Stimulated activated CD4-positive, alpha-beta T cell treated with anti-CD3 and anti-CD28 coated beads, Interleukin-15, amount 100 ng/mL, for 48 hours (primary cell): ENCODE measurements at regions not wholly inside any gene's neighbourhood (a gene's known extent, or its start where the extent isn't known, plus 50 kb on each side); places are given as distances from the start of the nearest gene placed in this dataset.
"Not testable (repeated sequence)": the region's sequence is repeated elsewhere in the genome, so short reads cannot be mapped to it uniquely, and the experiment has no call there.

Source experiments
- DNase-seq, 2 donors: peaks; one replicate each; pipeline ENCODE4 v3.0.0-alpha.2; 2020; ENCODE audit warnings: low read depth in 2 of 2

DNA sequence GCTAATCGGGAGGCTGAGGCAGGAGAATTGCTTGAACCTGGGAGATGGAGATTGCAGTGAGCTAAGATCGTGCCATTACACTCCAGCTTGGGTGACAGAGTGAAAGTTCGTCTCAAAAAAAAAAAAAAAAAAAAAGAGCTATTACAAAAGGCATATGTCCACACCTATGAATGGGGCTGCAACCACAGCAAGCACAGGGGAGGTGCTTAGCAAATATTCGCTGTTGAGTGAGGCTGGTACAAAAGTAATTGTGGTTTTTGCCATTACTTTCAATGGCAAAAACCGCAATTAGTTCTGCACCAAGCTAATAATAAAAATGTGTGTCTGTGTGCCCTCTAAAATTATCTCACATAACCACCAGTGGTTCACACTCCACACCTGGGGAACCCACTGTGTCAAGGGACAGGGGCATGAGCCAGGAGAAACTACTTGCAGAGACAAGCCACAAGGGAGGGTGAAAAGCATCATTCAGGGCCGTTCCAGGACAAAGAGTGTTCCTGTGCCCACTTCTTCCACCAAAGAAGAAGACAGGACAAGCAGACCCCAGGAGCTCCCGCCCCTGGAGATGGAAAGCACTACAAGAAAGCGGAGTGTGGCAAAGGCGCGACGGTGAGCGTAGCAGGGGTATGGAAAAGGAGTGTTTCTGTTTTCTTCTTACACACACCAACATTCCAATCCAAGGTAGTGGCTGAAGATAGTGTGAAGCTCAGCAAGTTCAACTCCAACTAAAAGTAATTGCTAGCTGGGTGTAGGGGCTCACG, 84.4 kb upstream of the CNEP1R1 start:
- DNase-seq, result no peak

- no peak for DNase-seq
Observed at GRCh38 chr16:49944221-49944620, 80.8 kb upstream of the CNEP1R1 start.

GRCh38 chr16:49947907-49948678, 76.9 kb upstream of the CNEP1R1 start:
- no peak for DNase-seq

DNA sequence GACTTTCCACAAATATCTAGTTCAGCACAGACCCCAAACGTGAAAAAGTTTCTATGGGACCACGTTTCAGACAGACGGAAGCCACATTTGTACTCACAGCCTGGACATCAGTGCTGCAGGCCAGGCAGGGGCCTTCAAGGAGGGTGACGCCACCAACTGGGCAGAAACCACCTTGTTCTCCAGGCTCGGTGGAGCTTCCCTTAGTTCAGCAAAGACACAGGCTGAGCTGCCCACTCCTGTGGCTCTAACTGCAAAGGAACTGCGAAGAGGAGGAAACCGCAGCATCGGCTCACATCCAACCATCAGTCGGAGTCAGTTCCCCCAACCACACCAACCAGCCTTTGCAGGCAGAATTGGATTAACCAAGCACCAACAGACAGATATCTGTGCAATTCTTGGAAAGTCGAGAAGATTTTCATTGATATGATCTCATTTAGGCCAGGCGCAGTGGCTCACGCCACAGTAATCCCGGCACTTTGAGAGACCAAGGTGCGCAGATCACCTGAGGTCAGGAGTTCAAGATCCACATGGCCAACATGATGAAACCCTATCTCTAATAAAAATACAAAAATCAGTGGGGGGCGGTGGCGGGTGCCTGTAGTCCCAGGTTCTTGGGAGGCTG, 73.3 kb upstream of the CNEP1R1 start:
- DNase-seq, result no peak

- no peak for DNase-seq
Observed at GRCh38 chr16:49952386-49952785, 72.6 kb upstream of the CNEP1R1 start.

- no peak for DNase-seq
Observed at GRCh38 chr16:49953090-49953489, 71.9 kb upstream of the CNEP1R1 start.

DNA sequence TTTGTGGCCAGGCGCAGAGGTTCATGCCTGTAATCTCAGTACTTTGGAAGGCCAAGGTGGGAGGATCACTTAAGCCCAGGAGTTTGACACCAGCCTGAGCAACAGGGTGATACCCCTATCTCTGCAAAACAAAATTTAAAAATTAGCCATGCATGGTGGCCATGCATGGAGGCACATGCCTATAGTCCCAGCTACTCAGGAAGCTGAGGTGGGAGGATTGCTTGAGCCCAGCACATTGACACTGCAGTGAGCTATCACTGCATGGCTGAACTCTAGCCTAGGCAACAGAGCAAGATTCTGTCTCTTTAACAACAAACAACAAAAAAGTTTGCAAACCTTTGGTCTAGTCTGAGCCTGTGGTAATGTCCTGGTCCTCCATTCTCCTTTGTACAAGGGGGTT, 69.2 kb upstream of the CNEP1R1 start:
- DNase-seq, result no peak

DNA sequence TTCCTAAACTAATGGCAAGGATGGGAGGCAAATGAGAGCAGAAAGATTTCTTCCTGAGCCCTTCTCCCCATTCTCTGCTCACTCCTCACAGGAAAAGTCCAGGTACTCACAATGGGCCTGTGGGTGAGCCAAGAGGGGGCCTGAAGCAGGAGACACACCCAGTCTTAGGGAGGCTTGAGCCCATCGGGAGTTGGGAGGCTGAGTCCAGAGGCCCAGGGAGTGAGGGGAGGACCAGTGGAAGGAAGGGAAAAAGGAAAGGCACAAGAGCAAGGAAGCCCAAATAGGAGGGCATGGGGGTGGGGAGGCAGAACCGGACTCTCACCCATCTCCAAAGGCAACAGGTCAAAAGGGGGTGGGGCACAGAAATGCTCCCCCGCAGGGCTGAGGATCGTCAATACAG, 68.1 kb upstream of the CNEP1R1 start:
- no peak for DNase-seq

GRCh38 chr16:49958448-49958847, 66.6 kb upstream of the CNEP1R1 start:
- DNase-seq, result no peak

GRCh38 chr16:49959552-49960277, 65.3 kb upstream of the CNEP1R1 start:
- DNase-seq, result no peak

DNA sequence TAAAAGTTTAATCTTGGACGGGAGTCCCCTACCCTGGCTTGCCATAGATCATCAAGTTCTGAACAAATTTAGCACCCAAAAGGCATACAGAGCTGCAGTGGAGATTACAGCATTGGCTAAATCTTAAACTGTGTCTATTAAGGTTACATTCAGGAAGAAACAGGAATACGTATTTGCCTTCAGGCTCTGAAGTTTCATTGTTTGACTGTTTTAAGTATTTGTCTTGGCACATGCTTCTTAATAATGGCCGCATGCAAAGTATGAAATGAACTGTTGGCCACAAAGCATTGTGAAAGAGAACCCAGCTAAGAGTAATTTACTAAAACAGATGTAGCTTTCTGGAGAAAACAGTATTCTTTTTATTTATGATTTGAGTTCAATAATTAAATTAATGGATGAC, 63.9 kb upstream of the CNEP1R1 start:
- no peak for DNase-seq

GRCh38 chr16:49962566-49962965, 62.5 kb upstream of the CNEP1R1 start:
- DNase-seq, result not testable (repeated sequence)

GRCh38 chr16:49964316-49964715, 60.7 kb upstream of the CNEP1R1 start:
- no peak for DNase-seq

DNA sequence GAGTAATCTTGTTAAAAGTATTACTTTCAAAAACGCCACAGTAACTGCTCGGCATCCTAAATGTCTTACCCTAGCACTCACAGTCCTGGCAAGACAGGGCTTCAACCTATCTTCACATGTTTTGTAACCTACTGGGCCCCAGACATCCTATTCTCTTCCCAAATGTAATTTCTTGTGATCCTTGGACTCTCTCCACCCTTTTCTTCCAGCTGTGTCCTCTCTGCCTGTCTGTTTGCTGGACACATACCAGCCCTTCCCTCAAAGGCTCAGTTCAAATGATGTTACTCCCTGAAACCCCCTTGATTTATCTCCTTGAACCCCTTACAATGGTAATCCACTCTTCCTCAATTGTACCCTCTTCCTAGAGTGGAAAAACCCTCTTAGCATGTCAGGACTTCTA, 60.1 kb upstream of the CNEP1R1 start:
- DNase-seq, result no peak

GRCh38 chr16:49967012-49967559, 57.9 kb upstream of the CNEP1R1 start:
- no peak for DNase-seq

GRCh38 chr16:49969091-49970030, 55.7 kb upstream of the CNEP1R1 start:
- DNase-seq, result no peak

- DNase-seq, result no peak
Observed at GRCh38 chr16:49970797-49971431, 54.1 kb upstream of the CNEP1R1 start.

DNA sequence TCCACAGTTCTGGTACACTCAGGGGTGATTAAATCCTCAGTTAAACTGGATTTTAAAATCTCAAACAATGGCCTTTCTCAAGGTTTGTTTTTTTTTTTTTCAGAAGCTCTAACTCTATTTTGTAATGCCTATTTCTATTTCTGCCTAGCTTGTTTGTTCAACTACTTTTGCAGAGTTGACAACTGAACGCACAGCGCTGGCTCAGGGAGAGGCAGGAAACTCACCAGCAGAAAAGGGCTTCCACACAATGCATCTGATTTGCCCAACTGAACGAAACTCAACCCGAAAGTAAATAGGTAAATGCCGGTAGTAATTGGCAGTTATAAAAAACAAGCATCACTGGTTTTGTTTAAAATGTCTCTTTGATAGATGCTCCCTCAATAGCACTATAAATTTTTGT, 52.7 kb upstream of the CNEP1R1 start:
- DNase-seq, result no peak

DNA sequence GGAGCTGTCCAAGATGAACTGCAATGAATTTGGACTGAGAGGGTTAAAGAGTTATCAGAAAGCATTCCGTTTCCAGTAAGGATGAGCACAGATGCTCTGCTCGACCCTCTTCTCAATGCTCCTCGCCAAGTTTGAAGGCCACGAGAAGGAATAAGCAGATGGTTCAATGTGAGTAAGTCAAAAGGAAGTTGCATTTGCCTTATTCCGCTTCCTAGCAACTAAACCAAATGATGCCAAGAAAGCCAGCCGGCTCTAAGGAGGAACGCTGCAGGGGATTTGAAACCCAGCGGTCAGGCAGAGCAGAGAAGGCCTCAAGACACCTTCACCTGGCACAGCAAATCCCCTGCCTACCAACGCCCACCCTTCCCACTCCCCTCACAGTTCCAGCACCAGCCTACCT, 52.1 kb upstream of the CNEP1R1 start:
- no peak for DNase-seq
